ENCODE measurements at regions not wholly inside any gene's neighbourhood (a gene's known extent, or its start where the extent isn't known, plus 50 kb on each side); places are given as distances from the start of the nearest gene placed in this dataset.

- TF ChIP-seq ELK1 (IDR thresholded peaks at IDR 0.05; ENCODE audit: low read depth, low read length) (no peak), EZH2 (IDR thresholded peaks at IDR 0.05; ENCODE audit: borderline replicate concordance, control insufficient read depth, low read depth, low read length) (no peak)
These were observed 125.2 kb downstream of the TUBA3C start for GRCh38 chr13:19056355-19056880.

Measured in GM12878 (cell line).